DOHH2 (cell line): ENCODE measurements at regions not wholly inside any gene's neighbourhood (a gene's known extent, or its start where the extent isn't known, plus 50 kb on each side); places are given as distances from the start of the nearest gene placed in this dataset.

Source experiments
- H3F3A ChIP-seq: fragments of 200-600 bp; sonication (generic), shearing (Covaris generic); 2 replicates; pipeline ENCODE4 v1.6.0; 2016; ENCODE audit warnings: antibody characterized with exemption, mild to moderate bottlenecking; ENCODE audit not compliant: control insufficient read depth, insufficient read depth
- H3K27ac ChIP-seq: fragments of 200-600 bp; sonication (generic); 2 replicates; pipeline ENCODE4 v1.5.1; 2014; ENCODE audit warnings: low read depth, mild to moderate bottlenecking, low read length, moderate library complexity
- H3K27me3 ChIP-seq: fragments of 200-600 bp; sonication (generic); 2 replicates; pipeline ENCODE4 v1.6.1; 2014; ENCODE audit warnings: mild to moderate bottlenecking, low read length, mixed read lengths; ENCODE audit not compliant: control insufficient read depth
- H3K36me3 ChIP-seq: fragments of 200-600 bp; sonication (generic); 2 replicates; pipeline ENCODE4 v1.6.1; 2014; ENCODE audit warnings: mild to moderate bottlenecking, low read length, moderate library complexity, mixed read lengths; ENCODE audit not compliant: control insufficient read depth
- H3K4me1 ChIP-seq: fragments of 200-600 bp; sonication (generic); 2 replicates; pipeline ENCODE4 v1.6.1; 2014; ENCODE audit warnings: mild to moderate bottlenecking, low read length, mixed read lengths; ENCODE audit not compliant: control insufficient read depth
- H3K4me2 ChIP-seq: fragments of 200-600 bp; sonication (generic); 2 replicates; pipeline ENCODE4 v1.6.0; 2014; ENCODE audit warnings: mild to moderate bottlenecking, low read length, moderate library complexity
- H3K4me3 ChIP-seq: fragments of 200-600 bp; sonication (generic); 2 replicates; pipeline ENCODE4 v1.5.1; 2014; ENCODE audit warnings: mild to moderate bottlenecking, low read length, mixed read lengths
- H3K79me2 ChIP-seq: fragments of 200-600 bp; sonication (generic); 2 replicates; pipeline ENCODE4 v1.6.1; 2014; ENCODE audit warnings: mild to moderate bottlenecking, low read length, mixed read lengths; ENCODE audit not compliant: control insufficient read depth
- H3K9me2 ChIP-seq: fragments of 200-600 bp; sonication (generic); replicated peaks from 2 replicates; pipeline ENCODE4 v1.6.1; 2014; ENCODE audit warnings: mild to moderate bottlenecking, low read length, mixed read lengths; ENCODE audit not compliant: control insufficient read depth
- H3K9me3 ChIP-seq: fragments of 200-600 bp; sonication (generic); 2 replicates; pipeline ENCODE4 v1.6.1; 2014; ENCODE audit warnings: antibody characterized with exemption, low read length, mixed read lengths; ENCODE audit not compliant: control insufficient read depth, insufficient read depth
- H4K20me1 ChIP-seq: fragments of 200-600 bp; sonication (generic); 2 replicates; pipeline ENCODE4 v1.6.0; 2014; ENCODE audit warnings: low read depth, mild to moderate bottlenecking, antibody characterized with exemption, low read length, moderate library complexity; ENCODE audit not compliant: control insufficient read depth, insufficient read depth
- CTCF ChIP-seq: fragments of 200-600 bp; sonication (generic); IDR thresholded peaks from one replicate; pipeline ENCODE4 v1.5.1; 2014; ENCODE audit warnings: antibody characterized with exemption, mild to moderate bottlenecking, low read depth, low read length; ENCODE audit not compliant: poor library complexity, severe bottlenecking
- EZH2phosphoT487 ChIP-seq: fragments of 200-600 bp; sonication (generic); IDR thresholded peaks from 2 replicates; pipeline ENCODE4 v1.6.1; 2017; ENCODE audit warnings: borderline replicate concordance, mild to moderate bottlenecking, antibody characterized with exemption, low read length, moderate library complexity, mixed read lengths

GRCh38 chr18:57887543-57888383 is 84.6 kb upstream of the ATP8B1 start:
- Histone ChIP-seq H3K36me3 (no peaks in the 10 kb centered on the region), H3K9me3 (peaks cover 15% of the 10 kb centered on the region), H3K27ac (no peak overlapping the region), H3K27me3 (no peaks in the 10 kb centered on the region), H4K20me1 (no peaks in the 10 kb centered on the region), H3K9me2 (no peaks in the 10 kb centered on the region), H3K79me2 (no peaks in the 10 kb centered on the region), H3K4me1 (peaks cover 14% of the 10 kb centered on the region), H3K4me2 (no peak overlapping the region), H3K4me3 (no peak overlapping the region), H3F3A (no peaks in the 10 kb centered on the region)
- TF ChIP-seq CTCF (no peak), EZH2phosphoT487 (no peak)

GRCh38 chr18:57885931-57886330 is 82.8 kb upstream of the ATP8B1 start:
- Histone ChIP-seq H3K4me1 (peaks cover 3% of the 10 kb centered on the region), H3K27me3 (no peaks in the 10 kb centered on the region), H3F3A (no peaks in the 10 kb centered on the region), H3K4me2 (no peak overlapping the region), H3K9me2 (no peaks in the 10 kb centered on the region), H3K4me3 (no peak overlapping the region), H4K20me1 (no peaks in the 10 kb centered on the region), H3K79me2 (no peaks in the 10 kb centered on the region), H3K27ac (no peak overlapping the region), H3K9me3 (peaks cover 15% of the 10 kb centered on the region), H3K36me3 (no peaks in the 10 kb centered on the region)
- TF ChIP-seq CTCF (no peak), EZH2phosphoT487 (no peak)

- H3F3A ChIP-seq = no peaks in the 10 kb centered on the region
- peaks cover 3% of the 10 kb centered on the region for H3K4me1 ChIP-seq
- no peaks in the 10 kb centered on the region for H4K20me1 ChIP-seq
- no peak overlapping the region for H3K27ac ChIP-seq
- no peaks in the 10 kb centered on the region for H3K79me2 ChIP-seq
- H3K4me2 ChIP-seq = no peak overlapping the region
- H3K9me2 ChIP-seq = no peaks in the 10 kb centered on the region
- H3K36me3 ChIP-seq = no peaks in the 10 kb centered on the region
- no peaks in the 10 kb centered on the region for H3K27me3 ChIP-seq
- no peak for TF ChIP-seq CTCF
- no peak for TF ChIP-seq EZH2phosphoT487
- no peak overlapping the region for H3K4me3 ChIP-seq
- H3K9me3 ChIP-seq = peaks cover 14% of the 10 kb centered on the region
Measured at GRCh38 chr18:57882465-57882864, 79.3 kb upstream of the ATP8B1 start.
